Upper lobe of left lung (tissue), 4 donors: ENCODE measurements at regions not wholly inside any gene's neighbourhood (a gene's known extent, or its start where the extent isn't known, plus 50 kb on each side); places are given as distances from the start of the nearest gene placed in this dataset.

Experiments
- EP300 ChIP-seq, 4 donors: sonication (generic); formaldehyde crosslinking; IDR thresholded peaks; one replicate each; pipeline ENCODE4 v1.5.1; 2017; ENCODE audit warnings: antibody characterized with exemption in 4 of 4, control low read depth in 2 of 4
- POLR2A ChIP-seq, 4 donors: fragments of 450-650 bp; IDR thresholded peaks; one replicate each; pipeline ENCODE4 v1.5.1; 2016 to 2017; ENCODE audit warnings: antibody characterized with exemption in 4 of 4, mild to moderate bottlenecking in 2 of 4
- POLR2AphosphoS5 ChIP-seq, 2 donors: sonication (generic); formaldehyde crosslinking; IDR thresholded peaks; one replicate each; pipeline ENCODE4 v1.5.1; 2017; ENCODE audit warnings: antibody characterized with exemption in 2 of 2
- TF ChIP-seq, protein P1 (sequence below), 6 experiments: fragments of 450-650 bp in 4 of 6; fragments of 200-600 bp in 2 of 6; sonication (generic) in 2 of 6; IDR thresholded peaks; one replicate each; pipeline ENCODE4 v1.5.1; 2016 to 2019; ENCODE audit warnings: antibody characterized with exemption in 6 of 6

DNA sequence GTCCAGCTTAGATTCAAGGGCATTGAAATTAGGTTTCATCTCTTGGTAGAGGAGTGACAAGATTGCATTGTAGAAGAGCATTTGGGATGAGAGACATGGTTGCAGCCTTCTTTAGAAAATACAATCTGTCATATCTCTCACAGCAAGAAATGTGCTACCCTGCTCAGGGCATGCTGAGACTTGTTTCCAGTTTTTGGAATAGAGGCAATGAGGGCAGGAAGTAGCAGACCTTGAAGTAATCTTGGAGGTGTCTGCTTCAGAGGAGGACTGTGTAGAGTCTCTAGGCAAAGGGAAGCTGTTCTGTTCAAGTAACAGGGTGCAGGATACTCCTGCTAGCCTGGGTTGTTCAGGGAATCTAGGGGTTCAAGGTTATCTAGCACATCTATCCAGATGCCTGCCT is 116.1 kb upstream of the ZNF827 start:
- TF ChIP-seq POLR2A (IDR thresholded peaks at IDR 0.05) (no peak), POLR2AphosphoS5 (IDR thresholded peaks at IDR 0.05) (no peak), EP300 (IDR thresholded peaks at IDR 0.05) (no peak)
- TF ChIP-seq, protein P1, sequence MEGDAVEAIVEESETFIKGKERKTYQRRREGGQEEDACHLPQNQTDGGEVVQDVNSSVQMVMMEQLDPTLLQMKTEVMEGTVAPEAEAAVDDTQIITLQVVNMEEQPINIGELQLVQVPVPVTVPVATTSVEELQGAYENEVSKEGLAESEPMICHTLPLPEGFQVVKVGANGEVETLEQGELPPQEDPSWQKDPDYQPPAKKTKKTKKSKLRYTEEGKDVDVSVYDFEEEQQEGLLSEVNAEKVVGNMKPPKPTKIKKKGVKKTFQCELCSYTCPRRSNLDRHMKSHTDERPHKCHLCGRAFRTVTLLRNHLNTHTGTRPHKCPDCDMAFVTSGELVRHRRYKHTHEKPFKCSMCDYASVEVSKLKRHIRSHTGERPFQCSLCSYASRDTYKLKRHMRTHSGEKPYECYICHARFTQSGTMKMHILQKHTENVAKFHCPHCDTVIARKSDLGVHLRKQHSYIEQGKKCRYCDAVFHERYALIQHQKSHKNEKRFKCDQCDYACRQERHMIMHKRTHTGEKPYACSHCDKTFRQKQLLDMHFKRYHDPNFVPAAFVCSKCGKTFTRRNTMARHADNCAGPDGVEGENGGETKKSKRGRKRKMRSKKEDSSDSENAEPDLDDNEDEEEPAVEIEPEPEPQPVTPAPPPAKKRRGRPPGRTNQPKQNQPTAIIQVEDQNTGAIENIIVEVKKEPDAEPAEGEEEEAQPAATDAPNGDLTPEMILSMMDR (IDR thresholded peaks at IDR 0.05): no peak
